ENCODE measurements at regions not wholly inside any gene's neighbourhood (a gene's known extent, or its start where the extent isn't known, plus 50 kb on each side); places are given as distances from the start of the nearest gene placed in this dataset.
"Not testable (repeated sequence)": the region's sequence is repeated elsewhere in the genome, so short reads cannot be mapped to it uniquely, and the experiment has no call there.

DNA sequence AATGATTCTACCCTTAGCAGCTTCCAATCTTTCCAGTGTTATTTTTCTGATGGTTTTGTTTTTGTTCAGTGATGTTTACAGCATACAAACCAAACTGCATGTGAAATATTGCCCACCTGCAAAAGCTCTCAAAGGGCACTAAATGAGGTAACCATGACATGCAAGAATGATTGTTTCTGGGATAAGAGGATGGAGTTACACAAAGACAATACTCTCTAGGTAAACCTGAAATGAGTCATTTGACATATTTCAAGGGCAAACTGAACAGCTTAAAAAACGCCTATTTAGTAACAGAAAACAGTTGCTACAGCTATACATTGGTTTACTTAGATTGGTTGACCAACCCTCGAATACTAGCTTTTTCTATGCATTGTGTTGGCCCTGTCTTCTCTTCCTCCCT is 481.7 kb downstream of the ZPLD1 start:
- DNase-seq = no peak

DNA sequence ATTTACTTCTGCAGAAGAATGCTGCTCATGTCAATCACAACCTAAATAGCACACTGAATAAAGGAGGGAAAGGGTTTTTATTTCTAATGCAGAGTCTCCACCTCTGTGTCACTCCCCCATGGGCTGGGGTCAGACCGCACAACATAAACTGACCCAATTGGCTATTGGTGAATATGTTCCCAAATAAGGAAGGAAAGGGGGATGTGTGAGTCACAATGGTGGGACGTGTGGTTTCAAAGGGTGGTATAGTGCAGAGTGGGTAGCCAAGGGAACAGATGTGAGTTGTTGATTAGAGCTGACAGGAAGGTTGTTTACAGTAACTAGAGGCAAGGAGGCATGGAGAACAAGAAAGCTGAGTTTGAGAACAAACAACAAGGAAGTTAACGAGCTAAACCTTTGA is 491.8 kb downstream of the ZPLD1 start:
- DNase-seq = no peak

DNA sequence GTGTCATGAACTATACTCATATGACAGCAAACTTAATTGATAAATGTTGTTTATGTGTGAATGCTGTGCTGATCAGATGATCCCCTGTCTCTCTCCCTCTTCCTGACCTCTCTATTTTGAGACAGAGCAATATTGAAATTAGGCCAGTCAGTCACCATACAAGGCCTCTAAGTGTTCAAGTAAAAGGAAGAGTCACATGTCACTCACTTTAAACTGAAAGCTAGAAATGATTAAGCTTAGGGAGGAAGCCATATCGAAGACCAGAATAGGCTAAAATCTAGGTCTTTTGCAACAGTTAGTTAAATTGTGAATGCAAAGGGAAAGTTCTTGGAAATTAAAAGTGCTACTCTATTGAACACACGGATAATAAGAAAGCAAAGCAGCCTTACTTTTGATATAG is 498.6 kb downstream of the ZPLD1 start:
- no peak for DNase-seq

DNA sequence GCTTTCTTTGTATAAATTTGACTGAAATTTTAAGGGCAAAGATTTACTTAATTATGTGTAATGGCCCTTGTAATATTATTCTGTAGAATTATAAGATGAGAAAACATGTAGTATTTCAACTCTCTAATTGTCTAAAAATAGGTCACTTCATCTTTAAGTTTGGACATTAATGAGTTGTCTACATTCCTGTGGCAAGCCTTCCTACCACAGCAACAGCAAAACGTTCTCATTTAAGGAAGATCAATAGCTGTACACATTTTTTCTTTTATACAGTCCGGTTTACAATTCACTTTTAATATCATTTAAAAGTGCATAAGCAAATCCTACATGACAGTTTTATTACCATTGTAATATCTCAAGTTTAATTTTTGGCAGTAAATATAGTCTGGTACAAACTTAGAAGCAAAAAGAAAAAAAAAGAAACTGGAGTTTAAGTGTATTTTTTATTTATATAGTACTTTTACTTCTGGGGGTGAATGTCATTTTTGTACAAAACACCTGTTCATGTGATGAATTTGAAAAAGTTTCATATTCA is 501.8 kb downstream of the ZPLD1 start:
- no peak for DNase-seq

DNA sequence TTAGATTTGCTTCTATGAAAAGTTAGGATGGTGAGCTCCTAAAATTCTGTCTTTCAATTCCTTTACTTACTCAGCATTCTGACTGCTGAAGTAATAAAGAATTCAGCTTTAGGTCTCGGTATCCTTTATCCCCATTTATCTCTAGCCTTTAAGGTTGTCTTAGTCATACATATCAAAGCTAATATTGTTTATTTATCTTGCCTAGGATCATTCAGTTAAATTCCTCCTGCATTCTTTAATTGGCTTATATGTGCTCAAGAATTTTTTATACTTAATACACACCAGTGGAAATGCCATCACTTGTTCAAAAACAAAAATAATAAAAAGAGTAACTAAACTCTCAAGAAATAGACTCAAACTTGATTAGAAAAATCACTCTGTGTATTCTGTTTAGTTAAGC is 507.0 kb downstream of the ZPLD1 start:
- DNase-seq = no peak

DNA sequence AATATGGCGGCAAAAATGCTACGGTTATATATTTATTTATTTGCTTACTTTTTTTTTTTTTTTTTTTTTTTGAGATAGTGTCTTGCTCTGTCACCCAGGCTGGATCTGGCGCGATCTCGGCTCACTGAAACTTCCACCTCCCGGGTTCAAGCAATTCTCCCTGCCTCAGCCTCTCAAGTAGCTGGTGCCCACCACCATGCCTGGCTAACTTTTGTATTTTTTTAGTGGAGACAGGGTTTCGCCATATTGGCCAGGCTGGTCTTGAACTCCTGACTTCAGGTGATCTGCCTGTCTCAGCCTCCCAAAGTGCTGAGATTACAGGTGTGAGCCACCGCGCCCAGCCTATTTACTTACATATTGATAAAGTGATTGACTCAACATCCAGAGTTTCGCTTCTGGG is 511.6 kb downstream of the ZPLD1 start:
- DNase-seq = not testable (repeated sequence)

DNA sequence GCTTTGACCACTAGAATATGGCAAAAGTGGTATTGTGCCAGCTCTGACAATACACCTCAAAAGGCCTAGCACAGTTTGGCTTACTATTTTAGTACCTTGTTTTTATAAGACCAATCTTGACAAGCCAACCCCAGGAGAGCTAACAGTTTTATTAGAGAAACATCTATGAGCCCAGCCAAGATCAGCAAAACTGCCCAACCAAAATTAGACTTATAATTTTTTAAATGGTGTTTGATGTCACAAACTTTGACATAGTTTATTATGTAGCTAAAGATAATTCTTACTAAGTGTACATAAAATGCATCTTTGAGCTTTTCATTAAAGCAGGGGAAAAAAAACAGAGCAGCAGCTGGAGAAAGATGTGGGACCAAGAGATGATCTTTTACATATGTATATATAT is 537.5 kb downstream of the ZPLD1 start:
- DNase-seq = no peak

DNA sequence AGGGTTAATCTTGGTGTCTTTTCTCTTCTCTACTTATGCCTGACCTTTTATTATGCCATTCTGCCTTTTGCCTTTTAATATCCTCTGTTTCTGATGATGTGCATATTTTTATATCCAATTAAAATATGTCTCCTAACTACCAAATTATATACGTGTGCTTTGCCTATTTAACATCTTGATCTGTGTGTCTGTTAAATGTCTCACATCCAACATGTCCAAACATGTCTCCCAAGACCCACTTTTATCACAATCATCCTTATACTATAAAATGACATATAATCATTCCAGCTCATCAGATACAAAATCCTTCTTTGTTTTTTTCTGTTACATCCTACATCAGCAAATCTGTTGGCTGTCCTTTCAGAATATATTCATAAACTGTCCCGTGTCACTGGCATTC is 539.5 kb downstream of the ZPLD1 start:
- no peak for DNase-seq

DNA sequence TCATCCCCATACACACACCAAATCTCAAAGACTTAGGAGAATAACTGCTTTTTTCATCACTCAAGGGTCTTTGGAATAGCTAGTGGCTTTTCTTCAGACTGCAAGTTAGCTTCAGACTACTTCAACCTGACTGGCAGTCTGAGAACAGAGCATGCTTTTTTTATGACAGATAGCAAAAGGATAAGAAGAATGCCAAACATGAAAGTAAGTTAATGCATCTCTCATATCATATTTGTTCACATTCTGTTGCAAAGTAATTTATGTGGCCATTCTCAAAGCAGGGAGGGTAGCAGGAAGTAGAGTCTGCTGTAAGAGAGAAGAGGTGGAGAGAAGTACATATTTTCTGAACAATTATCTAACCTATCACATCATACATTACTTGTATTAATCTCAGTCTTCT is 544.4 kb downstream of the ZPLD1 start:
- no peak for DNase-seq

DNA sequence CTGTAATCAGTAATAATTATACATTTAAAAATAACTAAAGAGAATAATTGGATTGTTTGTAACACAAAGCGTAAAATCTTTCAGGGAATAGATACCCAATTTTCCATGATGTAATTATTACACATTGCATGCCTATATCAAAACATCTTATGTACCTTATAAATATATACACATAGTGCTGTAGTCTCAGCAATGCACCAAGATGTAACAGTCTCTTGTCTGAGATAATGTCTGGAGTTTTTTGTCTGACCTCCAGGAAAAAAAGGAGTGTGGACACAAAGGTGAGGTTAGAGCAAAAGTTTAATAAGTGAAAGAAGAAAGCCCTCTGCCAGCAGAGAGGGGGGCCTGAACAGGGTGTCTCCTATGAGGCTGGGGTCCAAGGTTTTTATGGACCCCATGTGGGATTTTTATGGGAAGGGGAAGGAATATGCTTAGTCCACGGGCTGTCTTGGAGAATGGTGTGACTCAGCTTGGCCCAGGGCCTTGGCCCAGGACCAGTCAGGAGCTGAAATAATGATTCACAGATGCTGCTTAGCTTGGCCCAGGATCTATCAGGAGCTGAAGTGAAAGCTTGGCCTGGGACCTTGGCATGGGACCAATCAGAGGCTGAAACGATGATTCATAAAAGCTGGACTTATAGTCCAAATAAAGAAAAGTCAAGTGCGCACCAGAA is 545.0 kb downstream of the ZPLD1 start:
- no peak for DNase-seq

DNA sequence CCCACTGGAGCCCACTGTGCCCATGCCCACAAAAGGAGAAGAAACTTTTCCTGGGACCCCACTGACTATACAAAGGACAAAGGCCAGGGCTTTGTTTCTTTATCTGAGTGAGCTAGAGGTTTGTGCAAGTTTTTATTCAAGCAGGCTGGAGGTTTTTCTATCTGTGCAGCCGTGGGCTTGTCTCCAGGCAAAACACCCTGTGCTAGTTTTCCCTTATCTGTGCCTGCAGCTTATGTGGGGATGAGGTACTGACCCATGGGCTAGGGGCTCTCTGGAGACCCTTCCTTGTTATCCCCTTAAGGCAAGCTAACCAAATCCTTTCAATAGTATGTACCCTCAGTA is 545.5 kb downstream of the ZPLD1 start:
- DNase-seq = no peak

DNA sequence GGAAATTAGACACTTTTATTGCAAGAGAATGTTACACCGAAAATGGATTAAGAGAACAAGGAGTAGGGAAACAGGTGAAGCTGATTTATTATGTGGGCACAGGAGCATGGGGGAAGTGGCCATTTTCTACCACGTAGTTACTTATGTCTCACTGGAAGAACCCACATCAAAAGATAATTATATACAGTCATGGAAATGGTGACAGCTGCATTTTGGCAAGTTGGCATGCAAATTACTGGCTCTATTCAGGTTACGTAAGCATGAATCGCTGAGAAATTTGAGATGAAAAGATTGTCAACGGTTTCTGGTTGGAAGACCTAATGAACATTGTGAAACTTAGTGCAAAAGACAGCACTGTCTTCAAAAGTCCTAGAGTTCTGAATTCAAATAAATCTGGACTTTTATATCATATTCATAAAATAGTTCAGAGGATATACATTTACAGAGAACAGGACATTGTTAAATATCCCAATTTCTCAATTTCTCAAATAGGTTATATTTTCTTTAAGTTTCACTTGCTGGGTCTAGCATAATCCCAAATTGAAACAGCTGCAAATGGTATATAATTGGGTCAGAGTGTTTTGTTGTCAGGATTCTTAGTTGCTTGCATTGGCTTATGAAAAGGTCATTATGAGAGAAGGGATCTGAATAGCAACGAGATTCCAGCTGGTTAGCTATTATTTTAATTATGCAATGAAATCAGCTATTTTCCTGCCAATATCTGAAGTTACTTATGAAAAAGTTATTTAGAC is 567.8 kb downstream of the ZPLD1 start:
- DNase-seq = no peak

DNA sequence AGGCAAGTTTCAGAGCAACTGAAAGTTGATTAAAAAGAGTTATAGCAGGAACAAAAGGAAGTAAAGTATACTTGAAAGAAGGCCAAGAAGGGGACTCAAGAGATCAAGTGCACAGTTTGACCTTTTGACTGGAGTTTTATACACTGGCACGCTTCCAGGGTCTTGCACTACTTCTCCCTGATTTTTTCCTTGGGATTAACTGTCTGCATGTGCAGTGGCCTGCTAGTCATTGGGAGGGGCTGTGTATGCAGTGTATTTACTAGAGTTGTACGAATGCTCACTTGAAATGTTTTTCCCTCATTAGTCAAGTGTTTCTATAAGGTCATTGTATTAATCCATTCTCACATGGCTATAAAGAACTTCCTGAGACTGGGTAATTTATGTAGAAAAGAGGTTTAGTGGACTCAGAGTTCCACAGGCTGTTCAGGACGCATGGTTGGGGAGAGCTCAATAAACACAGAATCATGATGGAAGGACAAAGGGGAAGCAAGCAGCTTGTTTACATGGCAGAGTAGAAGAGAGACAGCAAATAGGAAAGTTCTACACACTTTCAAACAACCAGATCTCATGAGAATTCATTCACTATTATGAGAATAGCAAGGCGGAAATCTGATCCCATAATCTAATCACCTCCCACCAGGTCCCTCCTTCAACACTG is 571.8 kb downstream of the ZPLD1 start:
- DNase-seq = no peak

DNA sequence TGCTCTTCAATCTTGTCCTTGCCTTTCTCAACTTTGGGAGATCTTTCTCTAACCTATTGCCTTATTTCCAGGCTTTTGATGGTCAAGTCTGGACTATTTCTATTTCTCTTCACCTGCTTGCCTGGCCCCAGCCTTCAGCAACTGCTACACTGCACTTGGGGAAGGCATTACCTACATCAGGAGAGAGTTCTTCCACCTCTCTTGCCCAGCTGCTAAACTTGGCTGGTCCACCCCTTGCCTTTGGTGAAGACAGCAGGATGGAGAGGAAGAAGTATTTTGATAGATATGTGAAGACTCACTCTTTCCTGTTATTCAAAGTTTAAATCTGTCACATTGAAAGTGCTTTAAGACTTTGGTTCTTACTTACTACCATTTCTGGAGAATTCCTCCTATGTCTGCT is 574.8 kb downstream of the ZPLD1 start:
- no peak for DNase-seq

DNA sequence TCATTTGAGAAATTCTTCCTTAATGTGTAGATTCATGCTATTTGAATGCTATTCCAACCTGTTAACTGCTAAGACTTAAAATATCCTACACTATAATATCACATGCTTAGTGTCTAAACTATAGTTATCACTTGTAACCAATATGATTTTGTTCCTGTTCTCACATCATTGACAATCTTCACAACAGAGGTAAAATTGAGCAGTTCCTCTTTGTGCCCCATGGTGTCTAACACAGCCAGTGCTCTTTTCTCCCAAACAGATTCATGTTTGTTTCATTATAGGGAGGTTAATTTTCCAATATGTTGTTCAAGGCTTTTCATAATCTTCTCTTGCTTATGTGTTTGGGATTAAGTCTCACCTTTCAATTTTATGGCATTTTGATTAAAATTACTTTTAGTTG is 591.1 kb downstream of the ZPLD1 start:
- no peak for DNase-seq

DNA sequence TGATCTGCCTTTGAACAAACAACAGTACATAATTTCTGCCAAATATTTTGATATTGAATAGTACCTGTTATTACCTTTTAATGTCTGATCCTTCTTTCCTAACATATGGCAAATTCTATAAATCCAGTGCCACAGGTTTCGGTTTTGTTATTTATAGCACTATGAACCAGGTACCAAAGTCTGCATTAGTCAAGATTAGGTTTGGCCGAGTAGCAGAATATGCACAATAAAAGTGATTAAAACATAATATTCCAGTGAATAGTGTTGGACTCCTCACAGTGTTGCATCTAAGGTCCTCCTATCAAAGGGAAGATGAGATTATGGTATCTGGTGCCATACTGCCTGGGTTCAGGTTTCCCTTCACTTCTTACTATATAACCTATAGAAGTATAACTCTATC is 599.0 kb downstream of the ZPLD1 start:
- DNase-seq = no peak

DNA sequence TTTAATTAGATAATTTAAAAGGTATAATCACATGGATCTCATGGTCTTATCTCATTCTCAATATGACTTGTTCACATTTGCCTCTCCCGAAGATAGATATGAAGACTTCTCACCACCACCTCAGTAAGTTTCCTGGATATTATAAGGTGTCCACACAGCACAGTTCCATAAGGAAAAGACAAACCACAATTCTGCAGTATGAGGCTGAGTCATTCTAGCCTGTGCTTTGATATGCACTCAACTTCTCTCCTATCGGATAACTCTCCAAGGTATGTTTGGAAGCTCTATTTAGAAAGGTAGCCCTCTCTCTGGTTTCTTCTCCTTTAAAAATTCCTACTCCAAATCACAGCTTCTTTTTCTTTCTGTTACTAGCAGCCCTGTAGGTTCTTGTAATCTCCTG is 612.8 kb downstream of the ZPLD1 start:
- no peak for DNase-seq

DNA sequence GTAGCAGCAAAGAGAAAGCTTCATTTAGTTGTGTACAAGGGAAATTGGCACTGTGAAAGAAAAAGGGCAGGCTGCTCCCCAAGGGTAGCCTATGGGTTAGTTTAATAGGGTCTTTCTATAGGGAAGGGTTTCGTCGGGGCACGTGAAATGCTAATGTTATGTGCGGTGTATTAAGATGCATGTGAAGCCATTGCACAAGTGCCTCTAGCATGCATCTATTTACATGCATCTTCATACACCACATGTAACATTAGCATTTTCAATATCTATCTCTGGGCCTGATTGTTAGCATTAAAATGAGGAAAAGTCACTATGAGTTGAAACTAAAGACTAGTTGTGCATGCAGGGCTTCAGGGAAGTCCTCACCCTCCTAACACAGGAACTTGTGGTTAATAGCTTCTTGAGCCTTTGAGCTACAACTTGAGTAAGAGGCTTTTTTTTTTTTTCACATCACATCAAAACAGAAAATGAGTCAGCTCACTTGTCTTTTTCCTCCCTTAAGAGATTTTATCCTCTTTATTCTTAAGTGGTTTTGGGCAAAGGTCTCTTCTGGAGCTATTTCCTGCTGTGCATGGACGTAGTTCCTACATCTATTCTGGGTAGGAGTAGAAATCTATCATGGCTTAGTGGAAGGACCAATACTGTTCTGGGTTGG is 613.4 kb downstream of the ZPLD1 start:
- DNase-seq = no peak

DNA sequence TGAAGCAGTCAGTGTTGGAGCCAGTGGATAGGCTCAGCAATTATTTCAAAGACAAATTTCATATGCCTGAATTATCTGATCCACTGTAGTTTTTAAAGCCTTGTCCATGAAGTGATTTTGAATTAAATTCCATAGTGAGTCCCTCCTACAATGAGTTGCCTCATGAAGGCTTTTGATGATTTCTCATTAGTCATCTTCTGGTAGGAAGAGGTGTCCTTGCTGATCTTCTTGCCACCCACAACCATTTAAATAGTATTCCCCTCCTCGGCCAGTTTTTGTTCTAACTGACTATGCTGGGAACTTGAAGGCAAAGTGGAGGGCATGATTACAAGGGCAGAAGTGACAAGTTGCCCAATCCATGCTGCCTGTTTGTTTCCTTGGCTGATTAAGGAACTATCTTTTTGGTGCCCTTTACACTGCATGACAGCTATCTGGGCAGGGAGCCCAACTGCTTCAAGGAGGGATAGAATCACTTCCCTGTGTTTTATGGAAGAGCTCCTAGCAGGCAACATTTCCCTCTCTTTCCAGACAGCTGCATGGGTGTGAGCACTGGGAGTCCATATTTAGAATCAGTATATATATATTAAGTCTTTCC is 617.5 kb downstream of the ZPLD1 start:
- no peak for DNase-seq

DNA sequence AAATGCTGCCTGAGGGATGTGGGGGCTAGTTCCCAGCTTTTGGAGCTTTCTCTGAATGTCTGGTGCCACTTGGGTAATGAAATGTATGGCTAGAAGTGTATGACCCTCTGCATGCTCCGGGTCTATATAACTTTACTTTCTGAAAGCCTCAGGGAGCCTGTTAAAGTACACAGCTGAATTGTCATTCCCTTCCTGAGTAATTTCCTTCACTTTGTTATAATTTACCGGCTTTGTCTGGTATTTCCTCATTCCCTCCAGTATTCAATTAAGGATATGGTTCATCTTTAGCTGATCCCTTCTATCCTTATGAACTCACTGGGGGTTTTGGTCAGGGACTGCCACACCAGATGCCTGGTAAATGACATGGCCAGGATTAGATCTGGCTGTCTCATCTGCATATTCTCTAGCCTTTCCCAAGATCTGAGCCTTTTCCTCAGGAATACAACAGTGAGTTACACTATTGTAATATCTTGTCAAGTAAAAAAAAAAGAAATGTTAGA is 620.3 kb downstream of the ZPLD1 start:
- no peak for DNase-seq

DNA sequence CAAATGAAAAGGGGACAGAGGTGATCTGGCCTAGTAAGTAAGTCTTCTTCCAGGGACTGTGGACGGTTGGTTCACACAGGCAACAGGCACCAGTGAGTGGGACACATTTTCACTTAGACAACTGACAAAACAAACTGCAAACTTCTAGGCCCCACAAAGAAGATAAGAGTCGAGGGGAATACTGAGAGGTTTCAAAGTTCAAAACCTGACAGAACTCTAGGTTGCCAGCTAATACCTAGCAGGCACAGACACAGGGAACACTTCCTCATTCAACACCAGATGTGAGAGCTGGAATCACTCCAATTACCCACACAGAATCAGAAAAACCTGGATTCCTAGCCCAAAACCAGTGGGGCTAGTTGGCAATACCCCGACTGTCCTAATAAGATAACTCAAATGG is 621.7 kb downstream of the ZPLD1 start:
- no peak for DNase-seq

DNA sequence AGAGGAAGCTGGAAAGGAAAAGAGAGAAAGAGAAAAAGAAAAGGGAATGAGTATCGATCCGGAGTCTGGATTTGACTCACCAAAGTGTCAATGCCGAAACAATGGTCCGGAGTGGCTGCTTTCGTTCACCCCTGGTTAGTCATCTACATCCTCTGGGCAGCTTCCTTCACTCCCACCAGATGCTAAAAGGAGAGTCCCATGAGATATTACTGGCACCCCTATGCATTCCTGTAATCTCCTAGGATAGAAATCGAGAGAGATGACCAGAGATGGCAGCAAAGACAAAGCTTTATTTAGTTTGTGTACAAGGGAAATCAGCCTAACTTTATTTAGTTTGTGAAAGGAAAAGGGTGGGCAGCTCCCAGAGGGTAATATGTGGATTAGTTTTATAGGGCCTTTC is 622.2 kb downstream of the ZPLD1 start:
- no peak for DNase-seq

DNA sequence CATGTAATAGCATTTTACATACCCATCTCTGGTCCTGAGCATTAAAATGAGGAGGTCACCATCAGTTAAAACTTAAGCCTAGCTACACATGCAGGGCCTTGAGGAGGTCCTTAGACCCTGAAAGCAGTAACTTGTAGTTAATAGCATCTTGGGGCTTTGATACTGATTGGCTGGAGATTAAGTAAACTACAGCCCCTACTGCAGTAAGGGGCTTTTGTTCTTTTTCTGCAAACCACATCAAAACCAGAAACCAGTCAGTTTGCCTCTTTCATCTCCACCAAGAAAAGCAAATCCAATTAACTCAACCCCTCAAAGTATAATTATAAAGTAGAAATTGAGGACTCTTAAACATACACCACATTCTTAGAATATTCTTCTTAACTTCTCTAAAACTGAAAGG is 622.7 kb downstream of the ZPLD1 start:
- DNase-seq = no peak
